ENCODE measurements at regions not wholly inside any gene's neighbourhood (a gene's known extent, or its start where the extent isn't known, plus 50 kb on each side); places are given as distances from the start of the nearest gene placed in this dataset.

DNA sequence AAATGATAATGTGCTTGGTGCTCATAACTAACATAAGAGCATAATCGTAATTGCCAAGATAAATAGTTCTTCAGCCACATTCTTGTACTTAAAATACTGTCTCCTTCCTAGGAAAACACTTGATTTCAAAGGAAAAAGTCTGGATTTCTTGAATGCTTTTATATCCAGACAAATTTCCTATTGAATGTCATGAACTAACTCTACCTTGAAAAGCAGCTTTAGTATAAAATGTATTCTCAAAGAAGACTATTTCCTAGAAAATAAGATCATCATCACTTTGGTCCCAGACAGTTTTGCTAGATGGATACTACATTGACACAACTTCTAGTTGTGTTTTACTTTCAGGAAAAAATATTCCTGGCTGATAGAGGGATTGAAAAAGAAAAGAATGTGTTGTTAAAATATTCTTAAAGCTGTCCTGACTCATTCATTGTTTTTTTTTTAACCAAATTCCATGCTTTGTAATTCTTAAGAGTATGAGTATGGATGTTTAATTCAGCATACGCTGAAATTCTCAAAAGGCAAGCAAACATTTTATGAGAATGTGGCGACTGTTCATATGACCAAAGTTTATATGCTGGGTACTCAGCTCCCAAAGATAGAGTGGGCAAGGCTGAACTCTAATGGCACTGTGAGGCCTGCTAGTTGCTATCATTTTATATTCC lies 106.1 kb downstream of the PPP1R3A start (continued):
- no peak for TF ChIP-seq USF2 (IDR thresholded peaks at IDR 0.05; ENCODE audit: borderline replicate concordance, low read depth, low read length)
- no peak for TF ChIP-seq TCF12 (IDR thresholded peaks at IDR 0.05)
- TF ChIP-seq TEAD4 (IDR thresholded peaks at IDR 0.05; ENCODE audit: borderline replicate concordance, insufficient read depth) = no peak
- no peak for TF ChIP-seq EP300 (IDR thresholded peaks at IDR 0.05; ENCODE audit: borderline replicate concordance in 1 of 2, low read depth in 1 of 2, low read length in 1 of 2)
- no peak for TF ChIP-seq ELF1 (IDR thresholded peaks at IDR 0.05)
- no peak for TF ChIP-seq RFX5 (IDR thresholded peaks at IDR 0.05; ENCODE audit: low read length)
- no peak for TF ChIP-seq MXI1 (IDR thresholded peaks at IDR 0.05; ENCODE audit: low read depth, low read length)
- TF ChIP-seq CHD2 (IDR thresholded peaks at IDR 0.05; ENCODE audit: low read length, partially characterized antibody) = no peak
- no peak for TF ChIP-seq SMC3 (IDR thresholded peaks at IDR 0.05; ENCODE audit: low read depth, low read length)

GRCh38 chr7:113810080-113810744 lies 108.6 kb downstream of the PPP1R3A start:
- Histone ChIP-seq H3K79me2 (ENCODE audit: insufficient read depth) (no peaks in the 10 kb centered on the region), H2AFZ (ENCODE audit: low read depth) (no peak overlapping the region), H3K4me2 (no peak overlapping the region), H3K9ac (no peak overlapping the region), H3K4me3 (ENCODE audit: low read depth in 2 of 2, low read length in 1 of 2) (no peak overlapping the region), H3K4me1 (ENCODE audit: control insufficient read depth in 1 of 2, insufficient read depth in 2 of 2, low read depth in 1 of 2, low read length in 1 of 2) (0 out of 4 replicates have a peak, but pooled peaks cover 0 to 10% of the 10 kb centered on the region in 2 experiments), H3K27me3 (ENCODE audit: insufficient read depth) (no peaks in the 10 kb centered on the region), H4K20me1 (ENCODE audit: insufficient read depth) (no peaks in the 10 kb centered on the region), H3K36me3 (replicated peaks in 1 of 2; ENCODE audit: control insufficient read depth in 1 of 2, insufficient read depth in 2 of 2, low read length in 1 of 2) (no peaks in the 10 kb centered on the region), H3K9me2 (no peaks in the 10 kb centered on the region), H3F3A (replicated peaks; ENCODE audit: insufficient read depth) (peaks cover 11% of the 10 kb centered on the region), H3K27ac (ENCODE audit: low read depth in 2 of 2, low read length in 1 of 2) (peak overlapping the region in 1 of 2 experiments; percentile 36; a peak in 1 of 4 replicates), H3K9me3 (no peaks in the 10 kb centered on the region)
- no peak for TF ChIP-seq NFIC (IDR thresholded peaks at IDR 0.05; ENCODE audit: borderline replicate concordance)
- TF ChIP-seq, protein P1, sequence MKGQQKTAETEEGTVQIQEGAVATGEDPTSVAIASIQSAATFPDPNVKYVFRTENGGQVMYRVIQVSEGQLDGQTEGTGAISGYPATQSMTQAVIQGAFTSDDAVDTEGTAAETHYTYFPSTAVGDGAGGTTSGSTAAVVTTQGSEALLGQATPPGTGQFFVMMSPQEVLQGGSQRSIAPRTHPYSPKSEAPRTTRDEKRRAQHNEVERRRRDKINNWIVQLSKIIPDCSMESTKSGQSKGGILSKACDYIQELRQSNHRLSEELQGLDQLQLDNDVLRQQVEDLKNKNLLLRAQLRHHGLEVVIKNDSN (IDR thresholded peaks at IDR 0.05; ENCODE audit: borderline replicate concordance, low read depth) = no peak
- DNase-seq = no peak
- WGBS (ENCODE audit: low lambda C conversion rate) = 0% methylated on average over 1 of the region's 1 CpG
- POLR2A ChIA-PET = no interaction called here
- CTCF ChIA-PET = no interaction called here

DNA sequence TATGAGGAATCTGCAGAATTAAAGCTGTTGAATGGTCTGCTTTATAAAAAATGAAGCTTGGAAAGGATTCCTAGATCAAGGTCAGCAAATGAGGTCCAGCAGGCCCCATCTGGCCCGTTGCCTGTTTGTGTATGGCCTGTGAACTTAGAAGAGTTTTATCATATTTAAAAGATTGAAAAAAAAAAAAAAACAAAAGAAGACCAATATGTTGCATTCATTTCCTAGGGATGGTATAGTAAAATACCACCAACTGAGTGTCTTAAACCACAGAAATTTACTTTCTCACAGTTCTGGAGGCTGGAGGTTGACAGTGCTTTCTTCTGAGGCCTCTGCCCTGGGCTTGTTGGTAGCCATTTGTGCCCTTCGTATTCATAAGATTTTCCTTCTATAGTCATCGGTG lies 109.2 kb downstream of the PPP1R3A start:
- Histone ChIP-seq H3K79me2 (ENCODE audit: insufficient read depth) (no peaks in the 10 kb centered on the region), H3K36me3 (replicated peaks in 1 of 2; ENCODE audit: control insufficient read depth in 1 of 2, insufficient read depth in 2 of 2, low read length in 1 of 2) (no peaks in the 10 kb centered on the region), H3K27me3 (ENCODE audit: insufficient read depth) (no peaks in the 10 kb centered on the region), H3K27ac (ENCODE audit: low read depth in 2 of 2, low read length in 1 of 2) (peak overlapping the region in 1 of 2 experiments; percentile 36; a peak in 1 of 4 replicates), H2AFZ (ENCODE audit: low read depth) (no peak overlapping the region), H3K4me3 (ENCODE audit: low read depth in 2 of 2, low read length in 1 of 2) (no peak overlapping the region), H3K4me1 (ENCODE audit: control insufficient read depth in 1 of 2, insufficient read depth in 2 of 2, low read depth in 1 of 2, low read length in 1 of 2) (0 out of 4 replicates have a peak, but pooled peaks cover 0 to 10% of the 10 kb centered on the region in 2 experiments), H3F3A (replicated peaks; ENCODE audit: insufficient read depth) (peaks cover 11% of the 10 kb centered on the region), H3K9ac (no peak overlapping the region), H3K4me2 (no peak overlapping the region), H4K20me1 (ENCODE audit: insufficient read depth) (no peaks in the 10 kb centered on the region), H3K9me2 (no peaks in the 10 kb centered on the region), H3K9me3 (no peaks in the 10 kb centered on the region)
- DNase-seq = no peak
- 11% methylated on average over 3 of the region's 3 CpGs for WGBS (ENCODE audit: low lambda C conversion rate)
- ChIA-PET CTCF (no interaction called here), POLR2A (no interaction called here)
- TF ChIP-seq RAD21 (IDR thresholded peaks at IDR 0.05; ENCODE audit: low read length) = no peak
- TF ChIP-seq TCF12 (IDR thresholded peaks at IDR 0.05) = no peak
- TF ChIP-seq MXI1 (IDR thresholded peaks at IDR 0.05; ENCODE audit: low read depth, low read length) = no peak
- no peak for TF ChIP-seq TEAD4 (IDR thresholded peaks at IDR 0.05; ENCODE audit: borderline replicate concordance, insufficient read depth)
- no peak for TF ChIP-seq JUND (IDR thresholded peaks at IDR 0.05)
- no peak for TF ChIP-seq REST (IDR thresholded peaks at IDR 0.05; ENCODE audit: low read depth, low read length)
- TF ChIP-seq NFIC (IDR thresholded peaks at IDR 0.05; ENCODE audit: borderline replicate concordance) = no peak
- TF ChIP-seq POLR2AphosphoS5 (IDR thresholded peaks at IDR 0.05; ENCODE audit: low read depth, low read length) = no peak
- no peak for TF ChIP-seq CHD2 (IDR thresholded peaks at IDR 0.05; ENCODE audit: low read length, partially characterized antibody)
- TF ChIP-seq RXRA (IDR thresholded peaks at IDR 0.05; ENCODE audit: borderline replicate concordance, low read depth) = no peak
- no peak for TF ChIP-seq CTCF (IDR thresholded peaks at IDR 0.05)
- TF ChIP-seq RCOR1 (IDR thresholded peaks at IDR 0.05; ENCODE audit: low read length) = no peak
